SK-N-MC (cell line): ENCODE measurements at regions not wholly inside any gene's neighbourhood (a gene's known extent, or its start where the extent isn't known, plus 50 kb on each side); places are given as distances from the start of the nearest gene placed in this dataset.

Source experiments
- DNase-seq: peaks from one replicate; pipeline ENCODE4 v3.0.0-alpha.2; 2011; ENCODE audit warnings: low read depth, low spot score
- H3K27ac ChIP-seq: fragments of 200-600 bp; sonication (generic); 2 replicates; pipeline ENCODE4 v1.5.1; 2016; ENCODE audit warnings: mixed run types
- H3K36me3 ChIP-seq: fragments of 200-600 bp; sonication (generic); 2 replicates; pipeline ENCODE4 v1.6.1; 2017; ENCODE audit warnings: antibody characterized with exemption, low read length, mixed read lengths; ENCODE audit not compliant: insufficient read depth
- H3K4me3 ChIP-seq: fragments of 200-600 bp; sonication (generic); 2 replicates; pipeline ENCODE4 v1.5.1; 2016
- H3K9ac ChIP-seq: fragments of 200-600 bp; sonication (generic); 2 replicates; pipeline ENCODE4 v1.8.0; 2017; ENCODE audit warnings: mixed run types, mixed read lengths; ENCODE audit not compliant: insufficient read length
- H3K9me3 ChIP-seq: fragments of 200-600 bp; sonication (generic); 2 replicates; pipeline ENCODE4 v1.6.1; 2017; ENCODE audit warnings: low read depth, mild to moderate bottlenecking, antibody characterized with exemption, low read length, moderate library complexity, mixed read lengths
- EZH2 ChIP-seq: fragments of 200-600 bp; sonication (generic); IDR thresholded peaks from one replicate; pipeline ENCODE4 v1.6.1; 2017; ENCODE audit warnings: antibody characterized with exemption
- FOXP2 ChIP-seq: optimal IDR thresholded peaks from 2 replicates; pipeline ENCODE3; 2011; ENCODE audit warnings: mild to moderate bottlenecking, moderate library complexity; ENCODE audit not compliant: insufficient read depth; ENCODE audit errors: extremely low read length, control extremely low read depth
- POLR2AphosphoS5 ChIP-seq: IDR thresholded peaks from 2 replicates; pipeline ENCODE4 v1.6.1; 2012; ENCODE audit warnings: mild to moderate bottlenecking, low read depth, low read length, borderline replicate concordance

- H3K27ac ChIP-seq = no peak overlapping the region
- no peak for DNase-seq
- no peak overlapping the region for H3K4me3 ChIP-seq
- no peaks in the 10 kb centered on the region for H3K36me3 ChIP-seq
- no peaks in the 10 kb centered on the region; the same call in 1 of the 2 replicates for H3K9me3 ChIP-seq
- H3K9ac ChIP-seq = no peak overlapping the region
- TF ChIP-seq FOXP2 (no peak), EZH2 (no peak), POLR2AphosphoS5 (no peak)
Observed at GRCh38 chr5:155343468-155343867, 329.9 kb downstream of the KIF4B start.

DNA sequence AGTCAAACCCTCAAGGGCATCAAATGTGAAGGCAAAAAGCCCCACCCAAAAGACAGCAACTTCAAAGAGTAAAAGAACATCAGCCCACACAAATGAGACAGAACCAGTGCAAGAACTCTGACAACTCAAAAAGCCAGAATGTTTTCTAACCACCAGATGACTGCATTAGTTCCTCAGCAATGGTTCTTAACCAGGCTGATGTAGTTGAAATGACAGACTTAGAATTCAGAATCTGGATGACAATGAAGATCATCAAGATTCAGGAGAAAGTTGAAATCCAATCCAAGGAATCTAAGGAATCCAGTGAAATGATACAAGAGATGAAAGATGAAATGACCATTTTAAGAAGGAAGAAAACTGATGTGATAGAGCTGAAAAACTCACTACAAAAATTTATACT, 339.7 kb downstream of the KIF4B start:
- Histone ChIP-seq H3K9ac (no peak overlapping the region), H3K9me3 (no peaks in the 10 kb centered on the region; the same call in 1 of the 2 replicates), H3K36me3 (no peaks in the 10 kb centered on the region), H3K4me3 (no peak overlapping the region), H3K27ac (no peak overlapping the region)
- TF ChIP-seq EZH2 (no peak), FOXP2 (no peak), POLR2AphosphoS5 (no peak)
- DNase-seq = no peak

- H3K36me3 ChIP-seq = no peaks in the 10 kb centered on the region
- no peak for TF ChIP-seq FOXP2
- H3K9ac ChIP-seq = no peak overlapping the region
- no peak for DNase-seq
- no peaks in the 10 kb centered on the region for H3K9me3 ChIP-seq
- no peak overlapping the region for H3K4me3 ChIP-seq
- no peak overlapping the region for H3K27ac ChIP-seq
Observed at GRCh38 chr5:155366096-155366495, 352.5 kb downstream of the KIF4B start.

GRCh38 chr5:155367841-155368240, 354.3 kb downstream of the KIF4B start:
- Histone ChIP-seq H3K9me3 (no peaks in the 10 kb centered on the region), H3K27ac (no peak overlapping the region), H3K4me3 (no peak overlapping the region), H3K36me3 (no peaks in the 10 kb centered on the region), H3K9ac (no peak overlapping the region)
- TF ChIP-seq FOXP2 (no peak), POLR2AphosphoS5 (no peak), EZH2 (no peak)
- no peak for DNase-seq

DNA sequence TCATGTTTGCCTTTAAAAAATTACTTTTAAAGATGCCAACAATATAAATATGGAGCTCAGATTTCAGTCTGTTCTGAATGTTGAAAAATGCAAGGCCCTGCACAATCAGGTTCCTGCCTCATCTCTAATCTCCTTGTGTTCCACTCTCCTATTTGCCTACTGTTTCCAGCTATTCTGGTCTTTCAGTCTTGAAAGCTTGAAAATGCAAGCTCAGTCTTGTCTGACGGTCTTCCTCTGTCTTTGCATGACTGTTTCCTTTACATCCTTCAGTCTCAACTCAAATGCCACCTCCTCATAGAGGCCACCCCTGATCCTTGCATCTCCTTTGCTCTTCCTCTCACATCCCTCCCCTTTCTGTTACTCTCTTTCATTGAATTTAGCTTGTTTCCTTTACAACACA, 354.9 kb downstream of the KIF4B start:
- Histone ChIP-seq H3K27ac (no peak overlapping the region), H3K9me3 (no peaks in the 10 kb centered on the region), H3K36me3 (no peaks in the 10 kb centered on the region), H3K9ac (no peak overlapping the region), H3K4me3 (no peak overlapping the region)
- no peak for DNase-seq
- TF ChIP-seq EZH2 (no peak), FOXP2 (no peak), POLR2AphosphoS5 (no peak)

- no peak for TF ChIP-seq POLR2AphosphoS5
- TF ChIP-seq FOXP2 = no peak
- TF ChIP-seq EZH2 = no peak
- H3K9ac ChIP-seq = no peak overlapping the region
- no peaks in the 10 kb centered on the region for H3K36me3 ChIP-seq
- no peaks in the 10 kb centered on the region for H3K9me3 ChIP-seq
- H3K27ac ChIP-seq = no peak overlapping the region
- no peak overlapping the region for H3K4me3 ChIP-seq
- no peak for DNase-seq
Observed at GRCh38 chr5:155380480-155380879, 366.9 kb downstream of the KIF4B start.

DNA sequence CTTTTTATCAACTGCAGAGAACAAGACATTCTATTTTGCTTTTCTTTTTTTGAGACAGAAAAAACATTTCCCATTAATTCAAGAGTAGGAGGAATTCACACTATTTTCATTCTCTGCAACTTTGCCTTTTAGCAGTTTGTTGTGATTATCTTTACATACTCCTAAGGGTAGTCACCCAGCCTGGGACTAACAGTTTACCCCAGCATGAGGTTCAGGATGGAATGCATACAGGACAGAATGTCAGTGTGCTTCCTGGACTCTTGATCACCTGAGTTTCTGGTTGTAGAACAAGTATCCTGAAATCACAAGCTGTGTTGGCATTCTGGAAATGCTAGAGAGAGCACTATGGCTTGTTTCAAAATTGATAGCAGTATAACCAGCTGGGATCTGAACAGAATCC, 368.1 kb downstream of the KIF4B start:
- Histone ChIP-seq H3K9me3 (no peaks in the 10 kb centered on the region), H3K4me3 (no peak overlapping the region), H3K9ac (no peak overlapping the region), H3K27ac (no peak overlapping the region), H3K36me3 (no peaks in the 10 kb centered on the region)
- no peak for TF ChIP-seq FOXP2
- TF ChIP-seq EZH2 = no peak
- TF ChIP-seq POLR2AphosphoS5 = no peak
- no peak for DNase-seq

GRCh38 chr5:155389498-155389897, 375.9 kb downstream of the KIF4B start:
- DNase-seq = no peak
- no peak overlapping the region for H3K27ac ChIP-seq
- no peak overlapping the region for H3K4me3 ChIP-seq
- H3K9me3 ChIP-seq = no peaks in the 10 kb centered on the region
- no peak overlapping the region for H3K9ac ChIP-seq
- H3K36me3 ChIP-seq = no peaks in the 10 kb centered on the region
- TF ChIP-seq POLR2AphosphoS5 (no peak), FOXP2 (no peak), EZH2 (no peak)

GRCh38 chr5:155394727-155395126, 381.2 kb downstream of the KIF4B start:
- no peak for DNase-seq
- no peak overlapping the region for H3K27ac ChIP-seq
- H3K36me3 ChIP-seq = no peaks in the 10 kb centered on the region
- TF ChIP-seq EZH2 (no peak), POLR2AphosphoS5 (no peak), FOXP2 (no peak)
- no peak overlapping the region for H3K4me3 ChIP-seq
- H3K9ac ChIP-seq = no peak overlapping the region
- no peaks in the 10 kb centered on the region for H3K9me3 ChIP-seq
